ENCODE measurements at regions not wholly inside any gene's neighbourhood (a gene's known extent, or its start where the extent isn't known, plus 50 kb on each side); places are given as distances from the start of the nearest gene placed in this dataset.

DNA sequence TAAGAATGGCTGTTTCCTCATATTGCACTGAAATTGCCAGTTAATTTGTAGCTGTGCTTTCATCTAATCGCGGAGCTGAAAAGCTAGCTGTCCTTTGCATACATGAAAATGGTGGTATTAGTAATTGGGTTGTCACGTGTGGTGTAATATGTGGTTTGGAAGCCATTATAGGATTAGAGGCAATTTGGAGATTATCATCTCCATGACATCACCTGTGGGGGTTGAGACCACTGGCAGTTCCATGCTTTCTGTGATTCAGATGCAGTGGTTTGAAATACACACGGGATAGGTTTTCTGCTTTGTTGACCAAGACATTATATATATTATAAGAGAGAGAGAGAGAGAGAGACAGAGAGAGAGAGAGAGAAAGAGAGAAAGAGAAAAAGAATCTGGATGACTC lies 180.8 kb downstream of the RAB11FIP2 start:
- DNase-seq (ENCODE audit: low read depth): peak; percentile 20

DNA sequence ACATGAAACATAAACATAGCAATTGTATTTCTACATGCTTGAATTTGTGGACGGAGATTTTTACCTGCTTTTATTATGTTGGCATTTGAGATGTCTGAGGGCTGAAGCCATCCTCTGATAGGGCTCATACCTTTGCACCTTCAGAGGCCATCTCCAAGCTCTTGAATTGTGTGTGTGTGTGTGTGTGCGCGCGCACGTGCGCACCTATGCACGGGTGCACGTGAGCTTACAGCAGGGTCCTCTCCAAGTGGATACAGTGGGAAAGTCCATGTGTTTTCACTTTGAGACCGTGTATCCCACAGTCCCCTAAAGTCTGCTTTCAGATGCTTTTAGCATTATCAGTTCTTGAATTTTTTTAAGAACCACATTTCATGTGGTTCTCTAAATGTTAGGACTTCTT lies 178.6 kb downstream of the RAB11FIP2 start:
- no peak for DNase-seq (ENCODE audit: low read depth)

DNA sequence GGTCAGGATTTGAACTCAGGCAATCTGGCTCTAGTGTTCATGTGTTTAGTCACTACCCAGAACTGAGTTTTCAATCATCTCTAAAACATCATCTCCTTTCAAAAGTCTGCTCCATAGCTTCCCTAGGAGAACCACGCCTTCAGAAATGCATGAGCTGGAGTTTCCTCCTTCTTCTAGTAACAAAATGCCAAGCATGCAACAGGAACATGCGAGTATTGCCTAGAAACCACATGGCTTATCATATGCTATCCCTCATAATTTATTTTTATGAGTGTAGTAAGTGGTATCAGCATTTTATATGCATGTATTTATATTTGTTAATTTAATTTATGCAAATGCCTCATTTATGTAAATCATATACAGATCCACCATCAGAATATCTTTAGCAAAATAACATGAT lies 170.9 kb downstream of the RAB11FIP2 start:
- DNase-seq (ENCODE audit: low read depth): no peak

DNA sequence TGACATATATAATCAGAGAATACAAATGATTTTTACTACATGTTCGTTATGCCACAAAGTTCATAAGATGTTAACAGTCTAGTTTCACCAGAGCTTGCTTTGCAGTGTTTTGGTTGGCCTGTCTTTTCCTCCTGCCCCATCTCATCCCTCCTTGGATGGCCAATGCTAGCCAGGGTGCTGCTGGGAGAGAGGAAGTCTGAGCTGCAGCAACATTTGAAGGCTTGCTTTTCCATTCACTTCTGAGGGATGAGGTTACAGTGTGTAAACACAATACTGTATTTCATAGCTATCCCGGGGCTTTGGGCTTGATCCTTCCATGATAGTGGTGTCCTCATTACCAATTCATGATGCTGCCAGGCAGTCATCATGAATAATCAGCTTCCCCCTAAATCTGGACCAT lies 170.5 kb downstream of the RAB11FIP2 start:
- no peak for DNase-seq (ENCODE audit: low read depth)

DNA sequence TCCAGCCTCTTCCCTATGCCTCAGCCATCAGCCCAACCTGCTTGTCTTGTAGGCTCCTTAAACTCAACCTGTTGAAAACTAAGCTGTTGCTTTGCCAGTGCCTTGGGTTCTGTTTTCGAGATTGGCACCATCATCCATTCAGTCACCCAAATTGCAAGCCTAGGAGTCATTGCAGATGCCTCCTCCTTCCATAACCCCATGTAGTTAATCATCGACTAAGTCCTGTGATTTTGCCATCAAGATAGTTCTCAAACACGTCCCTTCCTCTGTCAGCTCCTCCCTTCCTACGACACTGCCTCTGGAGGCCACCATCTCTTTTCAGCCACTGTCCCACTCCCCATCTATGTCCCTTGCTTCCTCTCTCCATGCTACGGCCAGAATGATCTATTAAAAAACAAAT lies 168.1 kb downstream of the RAB11FIP2 start:
- no peak for DNase-seq (ENCODE audit: low read depth)

DNA sequence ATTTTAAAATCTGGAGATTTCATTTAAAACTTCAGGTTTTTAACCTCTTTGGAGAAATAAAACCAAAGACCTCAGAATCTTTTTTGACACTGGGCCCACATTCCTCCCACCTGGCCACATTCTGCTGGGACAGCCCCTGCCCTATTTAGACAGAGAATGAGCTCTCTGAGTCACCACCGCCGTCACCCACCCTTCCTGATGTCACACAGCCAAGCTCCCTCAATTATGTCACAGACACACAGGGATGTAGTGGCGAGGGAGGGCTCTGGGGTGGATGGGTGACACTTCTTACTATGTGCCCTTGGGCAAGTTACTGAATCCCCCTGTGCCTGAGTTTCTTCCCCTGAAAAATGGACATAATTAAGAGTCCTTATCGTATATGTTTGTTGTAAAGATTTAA lies 162.6 kb downstream of the RAB11FIP2 start:
- DNase-seq (ENCODE audit: low read depth): no peak

DNA sequence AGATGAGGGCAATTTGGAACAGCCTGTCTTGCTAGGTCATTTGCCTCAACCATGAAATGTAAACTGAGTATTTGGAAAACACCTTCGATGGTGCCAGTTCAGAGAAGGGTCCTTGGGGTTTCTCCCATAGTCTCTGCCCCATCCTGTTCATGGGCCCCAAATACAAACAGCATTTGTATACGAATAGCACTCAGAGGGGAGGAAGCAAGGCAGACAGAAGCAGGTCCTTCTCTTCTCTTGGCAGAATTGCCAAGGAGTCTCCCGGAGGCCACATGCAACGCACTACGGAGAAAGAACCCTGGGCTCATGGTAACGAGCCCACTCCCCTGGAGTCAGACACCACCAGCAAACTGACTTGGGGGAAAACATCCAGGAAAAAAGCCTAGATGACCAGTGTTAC lies 162.1 kb downstream of the RAB11FIP2 start:
- no peak for DNase-seq (ENCODE audit: low read depth)

DNA sequence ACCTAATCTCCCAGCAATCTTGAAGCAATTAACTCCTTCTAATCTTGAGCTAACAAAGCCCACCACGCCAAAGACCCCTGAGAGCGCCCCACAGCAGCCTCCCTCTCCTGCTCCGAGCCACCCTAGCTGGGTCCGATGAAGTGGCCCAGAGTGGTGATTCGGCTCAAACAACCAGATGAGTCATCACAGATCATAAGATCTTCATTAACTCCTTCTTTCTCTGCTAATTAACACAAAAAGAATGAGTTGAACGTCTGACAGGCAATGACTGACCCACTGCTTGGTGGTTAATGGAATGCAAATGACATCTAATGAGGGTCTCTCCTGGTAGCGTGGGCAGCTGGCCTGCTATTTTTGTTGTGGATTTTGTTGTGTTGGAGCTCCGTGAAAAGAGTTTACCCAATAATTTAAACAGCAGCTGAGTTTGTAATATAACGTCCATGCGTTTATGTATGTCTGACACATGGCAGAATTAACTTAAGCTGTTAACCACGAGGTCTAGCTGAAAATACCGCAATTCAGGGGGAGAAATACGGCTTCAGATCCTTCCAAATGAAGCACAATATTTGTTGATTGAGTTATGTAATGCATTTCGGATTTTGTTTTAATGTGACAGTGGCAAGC lies 161.4 kb downstream of the RAB11FIP2 start:
- DNase-seq (ENCODE audit: low read depth): no peak

DNA sequence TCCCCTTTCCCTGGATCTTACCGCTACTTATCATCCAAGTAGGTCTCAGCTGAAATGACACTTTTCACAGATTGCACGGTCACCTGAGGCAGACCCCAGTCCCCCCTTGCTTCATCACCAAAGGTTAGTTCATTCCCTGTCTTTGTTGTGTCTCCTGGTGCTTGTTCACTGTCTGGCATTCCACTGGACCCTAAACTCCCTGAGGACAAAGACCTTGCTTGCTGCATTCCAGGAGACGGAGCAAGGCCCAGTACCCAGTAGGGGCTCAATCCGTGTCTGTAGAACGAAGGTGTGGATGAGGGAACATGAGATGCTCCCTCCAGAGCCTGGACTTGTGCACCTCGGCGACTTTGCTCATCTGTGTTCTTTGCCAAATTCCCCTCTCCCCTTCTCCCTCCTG lies 160.0 kb downstream of the RAB11FIP2 start:
- no peak for DNase-seq (ENCODE audit: low read depth)

DNA sequence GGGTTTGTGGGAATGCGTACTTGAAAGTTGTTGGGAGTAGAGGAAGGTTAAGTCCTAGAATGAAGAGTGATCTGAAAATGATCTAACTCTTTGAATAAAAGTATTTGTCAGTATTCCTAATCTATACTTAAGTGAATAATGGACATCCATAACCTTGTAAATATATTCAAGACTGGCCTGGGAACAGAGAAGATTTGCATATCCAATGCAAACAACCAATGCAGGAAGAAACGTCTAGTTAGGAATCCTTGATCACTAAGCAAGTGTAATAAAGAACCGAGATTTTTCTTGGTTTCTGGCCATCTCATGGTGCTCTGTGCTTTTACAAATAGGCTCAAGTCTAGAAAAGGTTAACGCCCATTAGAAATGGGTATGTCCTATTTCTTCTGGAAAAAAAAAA lies 157.1 kb downstream of the RAB11FIP2 start:
- DNase-seq (ENCODE audit: low read depth): no peak

DNA sequence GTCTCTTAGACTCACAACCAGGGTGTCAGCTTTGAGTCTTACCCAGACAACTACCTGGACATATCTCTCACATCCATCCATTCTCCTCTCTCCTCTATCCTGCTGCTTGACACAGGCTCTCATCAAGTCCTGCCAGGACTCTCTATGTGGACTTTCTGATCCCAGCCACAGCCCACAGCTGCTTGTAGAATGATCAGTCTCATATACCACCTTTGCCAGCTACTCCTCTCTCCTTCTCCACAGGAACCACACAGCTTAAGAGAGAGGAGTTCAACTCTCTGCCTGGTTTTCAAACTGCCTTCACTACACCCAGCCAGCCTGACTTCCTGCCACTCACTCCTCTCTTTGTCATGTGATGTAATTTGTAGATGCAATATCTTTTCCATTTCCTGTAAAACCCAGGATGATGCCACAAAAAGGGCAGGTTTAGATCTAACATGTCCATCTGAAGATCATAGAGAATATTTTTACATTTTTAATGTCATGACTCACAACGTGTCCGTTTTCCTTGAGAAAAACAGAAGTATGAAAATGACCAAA lies 154.0 kb downstream of the RAB11FIP2 start:
- DNase-seq (ENCODE audit: low read depth): no peak

DNA sequence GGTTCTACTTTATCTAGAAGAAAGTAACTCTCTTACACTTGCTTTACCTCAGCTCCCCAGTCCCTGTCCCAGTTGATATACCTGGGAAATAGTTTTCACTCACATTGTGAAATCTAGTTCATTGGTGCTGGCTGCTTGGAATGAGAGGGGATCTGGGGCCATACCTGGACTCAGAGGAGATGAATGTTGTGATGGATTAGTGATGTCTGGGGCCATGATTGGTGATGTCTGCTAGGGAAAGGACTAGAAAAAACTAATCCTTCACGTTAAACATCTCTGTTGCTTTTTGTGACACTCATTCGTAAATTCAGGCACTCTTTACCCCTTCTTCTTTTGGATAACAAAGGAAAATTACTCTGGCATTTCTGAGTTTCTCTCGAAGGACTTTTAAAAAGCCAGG lies 152.4 kb downstream of the RAB11FIP2 start:
- no peak for DNase-seq (ENCODE audit: low read depth)

DNA sequence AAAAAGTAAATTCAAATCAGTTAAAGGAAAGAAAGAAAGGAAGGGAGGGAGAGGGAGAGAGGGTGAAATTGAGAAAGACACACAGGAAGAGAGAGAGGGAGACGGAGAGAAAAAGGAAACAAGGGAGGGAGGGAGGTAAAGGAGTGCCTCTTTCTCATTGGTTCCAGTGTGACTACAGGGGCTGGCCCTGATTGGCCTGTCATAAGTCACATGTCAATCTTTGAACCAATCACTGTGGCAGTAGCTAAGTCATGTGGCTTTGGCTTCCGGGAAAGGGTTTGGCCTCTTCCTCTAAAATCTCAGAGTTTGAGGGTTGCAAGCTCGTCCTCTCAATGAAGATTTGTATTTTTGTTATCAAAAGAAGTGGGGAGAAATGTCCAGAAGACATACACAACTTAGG lies 150.2 kb downstream of the RAB11FIP2 start:
- DNase-seq (ENCODE audit: low read depth): no peak

DNA sequence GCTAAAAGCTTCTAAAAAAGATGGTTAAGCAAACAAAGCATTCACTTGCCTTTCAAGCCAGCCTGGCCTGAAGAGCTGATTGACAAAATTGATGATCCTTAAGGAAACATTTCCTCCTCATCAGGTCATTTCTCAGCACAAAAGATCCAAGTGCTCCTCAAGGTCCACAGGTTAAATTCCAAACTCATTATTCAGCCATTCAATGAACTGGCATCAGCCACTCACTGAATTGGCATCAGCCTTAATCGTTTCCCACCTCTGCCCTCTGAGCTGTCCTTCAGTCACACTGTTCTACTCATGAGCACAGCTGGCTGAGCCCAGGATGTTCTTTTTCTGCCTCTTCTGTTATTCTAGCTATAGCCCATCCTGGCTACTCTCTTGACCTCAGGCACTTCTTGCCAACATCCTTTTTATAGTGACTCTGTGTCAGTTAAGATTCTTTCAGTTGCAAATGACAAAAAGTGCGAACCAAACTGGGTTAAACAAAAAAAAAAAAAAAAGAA lies 147.5 kb downstream of the RAB11FIP2 start:
- DNase-seq (ENCODE audit: low read depth): no peak

DNA sequence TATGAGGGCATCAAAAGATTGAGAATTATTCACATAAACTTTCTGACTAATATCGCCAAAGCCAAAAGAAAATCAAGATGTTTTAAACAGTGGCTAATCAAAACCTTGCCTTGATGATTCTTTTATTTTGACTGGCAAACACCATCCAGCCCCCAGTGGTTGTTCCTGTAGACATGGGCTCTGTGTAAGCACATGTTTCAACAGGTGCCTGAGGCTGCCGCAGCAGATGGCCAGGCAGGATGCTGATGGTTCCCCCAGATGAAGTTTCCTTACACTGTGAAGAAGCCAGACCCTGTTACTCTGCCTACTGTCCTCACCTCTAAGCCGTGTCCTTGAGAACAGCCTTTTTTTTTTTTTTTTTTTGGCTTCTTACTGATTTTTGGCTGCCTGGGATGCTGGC lies 146.5 kb downstream of the RAB11FIP2 start:
- DNase-seq (ENCODE audit: low read depth): no peak

DNA sequence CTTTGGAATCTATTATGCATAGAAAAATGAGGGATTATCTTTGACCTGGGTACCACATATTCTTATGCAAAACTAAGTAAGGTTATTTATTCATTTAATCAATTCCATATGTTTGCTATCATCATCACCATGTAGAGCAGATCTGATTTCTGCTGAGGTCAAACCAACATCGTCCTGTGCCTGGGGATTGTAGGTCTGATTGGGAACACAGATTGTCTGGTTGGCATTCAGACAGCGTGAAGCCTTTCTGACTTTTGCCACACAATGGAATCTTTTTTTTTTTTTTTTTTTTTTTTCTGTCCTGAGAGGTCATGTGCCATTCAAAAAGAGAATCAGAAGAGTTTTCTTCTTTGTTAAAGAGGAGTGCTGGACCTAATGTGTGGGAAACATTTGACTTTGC lies 142.9 kb downstream of the RAB11FIP2 start:
- DNase-seq (ENCODE audit: low read depth): no peak

DNA sequence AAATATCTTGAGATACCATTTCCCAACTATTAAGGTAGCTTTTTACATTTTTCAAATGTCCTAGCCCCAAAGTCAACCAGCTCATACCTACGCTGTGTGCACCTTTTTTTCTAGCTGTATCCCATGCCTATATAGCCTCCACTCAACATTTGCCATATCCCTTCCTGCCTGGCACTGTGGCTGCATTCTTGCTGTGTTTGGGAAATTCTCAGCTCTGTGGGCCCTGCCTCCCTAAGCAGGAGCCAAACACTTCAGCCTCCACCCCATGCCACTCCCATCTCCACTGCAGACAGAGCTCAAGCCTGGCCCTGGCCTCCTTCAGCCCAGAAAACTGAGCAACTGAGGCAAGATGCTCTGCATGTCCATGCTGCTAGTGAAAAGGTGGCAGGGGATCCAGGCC lies 141.3 kb downstream of the RAB11FIP2 start:
- no peak for DNase-seq (ENCODE audit: low read depth)

DNA sequence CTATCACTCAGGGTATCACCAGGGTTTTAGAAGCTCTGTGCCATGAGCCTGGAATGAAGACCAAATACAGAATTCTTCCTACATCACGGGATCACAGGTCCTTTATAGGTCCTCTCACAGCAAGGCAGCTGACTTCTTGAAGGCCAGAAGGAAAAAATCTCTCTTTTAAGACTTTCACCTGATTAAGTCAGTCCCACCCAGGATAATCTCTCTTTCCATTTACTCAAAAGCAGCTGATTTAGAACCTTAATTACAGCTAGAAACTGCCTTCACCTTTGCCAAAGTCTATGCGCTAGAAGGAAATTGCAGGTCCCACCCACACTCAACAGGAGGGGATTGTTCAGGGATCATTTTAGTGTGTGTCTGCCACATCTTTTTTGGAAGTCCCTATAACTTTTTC lies 135.1 kb downstream of the RAB11FIP2 start:
- no peak for DNase-seq (ENCODE audit: low read depth)

DNA sequence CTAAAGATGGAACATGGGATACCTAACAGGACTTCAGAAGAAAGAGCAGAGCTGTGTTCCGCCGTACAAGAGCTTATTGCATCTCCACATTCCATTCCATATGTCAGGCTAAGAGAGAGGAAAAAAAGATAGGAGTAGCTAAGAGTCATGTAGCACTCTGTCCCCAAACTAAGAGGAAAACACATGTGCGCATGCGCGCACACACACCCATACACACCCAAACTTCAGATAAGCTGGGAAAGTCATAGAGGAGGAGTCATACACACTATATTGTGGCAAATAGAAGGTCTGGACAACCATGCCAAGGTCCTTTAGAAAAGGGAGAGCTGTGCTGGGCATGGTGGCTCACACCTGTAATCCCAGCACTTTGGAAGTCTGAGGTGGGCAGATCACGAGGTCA lies 132.4 kb downstream of the RAB11FIP2 start:
- DNase-seq (ENCODE audit: low read depth): no peak

DNA sequence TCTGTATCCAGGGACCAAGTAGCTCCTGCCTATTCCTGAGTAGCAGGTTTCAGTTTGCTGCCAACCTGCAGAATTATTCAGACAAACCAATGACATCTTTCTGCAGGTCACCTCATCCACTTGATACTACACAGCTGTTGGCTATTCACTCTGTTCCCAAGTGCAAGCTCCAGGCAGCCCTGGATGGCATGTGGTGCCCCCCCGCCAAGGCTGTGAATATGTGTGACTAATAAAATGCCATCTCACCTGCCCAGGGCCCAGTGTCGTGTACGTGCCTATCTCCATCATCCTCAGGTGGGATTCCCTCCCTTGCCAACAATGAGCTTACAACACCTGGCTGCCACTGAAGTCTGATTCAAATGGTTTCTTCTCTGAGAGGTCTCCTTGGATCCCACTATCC lies 125.8 kb downstream of the RAB11FIP2 start:
- no peak for DNase-seq (ENCODE audit: low read depth)

DNA sequence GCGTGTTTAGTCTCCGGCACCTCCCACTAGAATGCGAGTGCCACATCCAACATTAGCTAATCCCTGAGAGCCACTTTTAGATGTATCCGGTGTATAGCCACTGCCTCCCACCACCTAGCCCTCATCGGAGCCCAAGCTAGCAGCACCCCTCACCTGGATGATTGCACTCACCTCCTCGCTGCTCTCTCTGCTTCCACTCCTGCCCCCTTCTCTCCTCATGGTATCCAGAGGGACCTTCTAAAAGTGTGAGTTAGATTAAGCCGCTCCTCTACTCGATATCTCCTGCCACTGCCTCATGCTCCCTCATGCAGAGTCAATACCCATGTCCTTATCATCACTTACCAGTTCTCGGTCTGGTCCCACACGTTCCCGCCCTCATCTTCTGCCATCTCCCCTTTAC lies 125.3 kb downstream of the RAB11FIP2 start:
- no peak for DNase-seq (ENCODE audit: low read depth)

DNA sequence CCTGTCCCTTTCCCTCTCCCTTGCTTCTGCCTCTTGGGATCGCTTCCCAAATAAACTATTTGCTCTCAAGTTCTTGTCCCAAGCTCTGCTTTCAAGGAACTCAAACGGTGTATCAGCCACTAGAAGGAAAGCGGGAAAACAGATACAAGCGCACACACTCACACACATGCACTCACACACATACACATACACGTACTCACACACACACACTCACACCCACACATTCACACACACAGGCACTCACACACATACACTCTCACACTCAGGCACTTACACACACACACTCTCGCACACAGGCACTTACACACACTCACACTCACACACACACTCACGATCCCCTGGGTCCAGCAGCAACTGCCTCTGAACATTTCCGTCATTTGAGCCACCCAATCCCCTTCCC lies 121.9 kb downstream of the RAB11FIP2 start:
- no peak for DNase-seq (ENCODE audit: low read depth)

DNA sequence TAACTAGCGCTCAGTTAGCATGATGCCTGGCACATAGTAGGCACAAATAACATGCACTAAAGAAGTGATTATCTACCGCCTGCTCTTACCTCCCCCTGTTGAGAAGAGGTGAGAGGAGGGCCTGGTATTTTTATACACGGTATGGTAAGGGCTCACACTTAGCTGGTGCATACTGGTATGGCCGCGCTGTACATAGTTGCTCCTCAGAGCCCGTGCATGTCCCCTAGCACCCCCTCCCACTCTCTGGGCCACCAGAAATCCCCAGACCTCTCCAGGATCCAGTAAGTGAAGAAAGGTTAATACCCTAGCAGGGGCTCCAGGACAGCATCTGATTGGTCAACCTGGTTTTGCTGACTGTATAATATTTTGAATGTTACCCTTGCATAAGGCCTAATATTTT lies 121.4 kb downstream of the RAB11FIP2 start:
- no peak for DNase-seq (ENCODE audit: low read depth)

DNA sequence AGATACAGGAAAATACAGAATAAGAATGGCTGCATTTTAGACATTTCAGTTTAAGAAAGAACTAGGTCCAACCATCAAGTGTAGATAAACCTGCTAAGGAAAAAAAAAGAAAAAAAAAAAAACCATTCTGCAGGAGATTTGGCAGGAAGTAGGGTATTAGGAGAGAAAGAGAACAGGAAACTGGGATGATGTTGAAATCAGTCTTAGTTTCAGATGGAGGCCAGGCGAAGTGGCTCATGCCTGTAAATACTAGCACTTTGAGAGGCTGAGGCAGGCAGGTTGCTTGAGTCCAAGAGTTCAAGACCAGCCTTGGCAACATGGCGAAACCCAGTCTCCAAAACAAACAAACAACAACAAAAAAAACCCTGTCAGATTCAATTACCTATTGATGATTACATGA lies 120.2 kb downstream of the RAB11FIP2 start:
- DNase-seq (ENCODE audit: low read depth): no peak
